Activated T-helper 1 cell treated with anti-CD3 and anti-CD28 coated beads, Interleukin-12 subunit alpha, Interleukin-12 subunit beta, Interleukin-2, Interleukin-4 antibody, amounts not matched to agents 30 ng/mL and 10 ng/mL and 1 ng/mL, durations not matched to agents 14 hours and 24 hours and 36 hours (primary cell): ENCODE measurements at regions not wholly inside any gene's neighbourhood (a gene's known extent, or its start where the extent isn't known, plus 50 kb on each side); places are given as distances from the start of the nearest gene placed in this dataset.
"Not testable (repeated sequence)": the region's sequence is repeated elsewhere in the genome, so short reads cannot be mapped to it uniquely, and the experiment has no call there.

Experiments used
- DNase-seq: peaks from one replicate; pipeline ENCODE4 v3.0.0; 2021; ENCODE audit warnings: low spot score
- H3K27ac Mint-ChIP-seq: one replicate; pipeline ENCODE4 v1.8.0; 2021; ENCODE audit warnings: mild to moderate bottlenecking, mixed read lengths
- H3K27me3 Mint-ChIP-seq: one replicate; pipeline ENCODE4 v1.8.0; 2022; ENCODE audit warnings: mild to moderate bottlenecking, moderate library complexity, mixed read lengths; ENCODE audit not compliant: insufficient read depth
- H3K36me3 Mint-ChIP-seq: one replicate; pipeline ENCODE4 v1.8.0; 2021; ENCODE audit warnings: low read depth, mixed read lengths
- H3K4me1 Mint-ChIP-seq: one replicate; pipeline ENCODE4 v1.8.0; 2021; ENCODE audit warnings: low read depth, mixed read lengths
- H3K4me3 Mint-ChIP-seq: one replicate; pipeline ENCODE4 v1.8.0; 2021; ENCODE audit warnings: mild to moderate bottlenecking, moderate library complexity, mixed read lengths
- H3K9me3 Mint-ChIP-seq: one replicate; pipeline ENCODE4 v1.8.0; 2021; ENCODE audit warnings: mixed read lengths
- intact Hi-C: fragments of 100-400 bp; cut with micrococcal nuclease; formaldehyde crosslinking; loops from one replicate; pipeline ENCODE4 v1.15.1; 2024

- Mint-ChIP-seq H3K27me3 (no peaks in the 10 kb centered on the region), H3K36me3 (no peaks in the 10 kb centered on the region)
- intact Hi-C loops: no loop called here
These were observed 1044.9 kb upstream of the FLRT2 start for GRCh38 chr14:84485036-84485435.

GRCh38 chr14:84490081-84490480 is 1039.9 kb upstream of the FLRT2 start:
- H3K4me1 Mint-ChIP-seq: no peaks in the 10 kb centered on the region
- intact Hi-C loops: no loop called here
- H3K9me3 Mint-ChIP-seq: peaks cover 5% of the 10 kb centered on the region
- H3K27ac Mint-ChIP-seq: no peak overlapping the region
- no peak overlapping the region for H3K4me3 Mint-ChIP-seq
- H3K27me3 Mint-ChIP-seq: no peaks in the 10 kb centered on the region
- DNase-seq: no peak
- no peaks in the 10 kb centered on the region for H3K36me3 Mint-ChIP-seq

More at GRCh38 chr14:84485036-84485435, 1044.9 kb upstream of the FLRT2 start:
- H3K4me1 Mint-ChIP-seq: no peaks in the 10 kb centered on the region
- H3K27ac Mint-ChIP-seq: no peak overlapping the region
- H3K9me3 Mint-ChIP-seq: peaks cover 15% of the 10 kb centered on the region
- no peak overlapping the region for H3K4me3 Mint-ChIP-seq
- no peak for DNase-seq

GRCh38 chr14:84492685-84493084 is 1037.3 kb upstream of the FLRT2 start:
- intact Hi-C loops: no loop called here

GRCh38 chr14:84493779-84494178 is 1036.2 kb upstream of the FLRT2 start:
- no peak overlapping the region for H3K27ac Mint-ChIP-seq
- no peaks in the 10 kb centered on the region for H3K27me3 Mint-ChIP-seq
- intact Hi-C loops: no loop called here

More at GRCh38 chr14:84492685-84493084, 1037.3 kb upstream of the FLRT2 start:
- Mint-ChIP-seq H3K27me3 (no peaks in the 10 kb centered on the region), H3K27ac (no peak overlapping the region), H3K36me3 (no peaks in the 10 kb centered on the region), H3K9me3 (peaks cover 9% of the 10 kb centered on the region), H3K4me3 (no peak overlapping the region), H3K4me1 (no peaks in the 10 kb centered on the region)
- DNase-seq: no peak

GRCh38 chr14:84496677-84497076 is 1033.3 kb upstream of the FLRT2 start:
- intact Hi-C loops: no loop called here
- Mint-ChIP-seq H3K9me3 (peaks cover 7% of the 10 kb centered on the region), H3K27me3 (no peaks in the 10 kb centered on the region), H3K36me3 (no peaks in the 10 kb centered on the region), H3K4me1 (no peaks in the 10 kb centered on the region), H3K27ac (no peak overlapping the region), H3K4me3 (no peak overlapping the region)
- DNase-seq: no peak

More at GRCh38 chr14:84493779-84494178, 1036.2 kb upstream of the FLRT2 start:
- no peaks in the 10 kb centered on the region for H3K4me1 Mint-ChIP-seq
- H3K4me3 Mint-ChIP-seq: no peak overlapping the region
- no peaks in the 10 kb centered on the region for H3K36me3 Mint-ChIP-seq
- no peak for DNase-seq
- H3K9me3 Mint-ChIP-seq: peaks cover 7% of the 10 kb centered on the region

- DNase-seq, H3K27me3 Mint-ChIP-seq, H3K4me1 Mint-ChIP-seq, intact Hi-C loops, H3K36me3 Mint-ChIP-seq, H3K4me3 Mint-ChIP-seq, H3K27ac Mint-ChIP-seq: not testable (repeated sequence)
- H3K9me3 Mint-ChIP-seq: peaks cover 26% of the 10 kb centered on the region
These were observed 1017.1 kb upstream of the FLRT2 start for GRCh38 chr14:84512823-84513222.

GRCh38 chr14:84519836-84520235 is 1010.1 kb upstream of the FLRT2 start:
- Mint-ChIP-seq H3K36me3 (no peaks in the 10 kb centered on the region), H3K27me3 (no peaks in the 10 kb centered on the region), H3K4me3 (no peak overlapping the region), H3K27ac (no peak overlapping the region), H3K9me3 (peaks cover 10% of the 10 kb centered on the region), H3K4me1 (no peaks in the 10 kb centered on the region)
- intact Hi-C loops: no loop called here
- DNase-seq: no peak

- H3K27me3 Mint-ChIP-seq: no peaks in the 10 kb centered on the region
- H3K4me3 Mint-ChIP-seq: no peak overlapping the region
- peaks cover 6% of the 10 kb centered on the region for H3K9me3 Mint-ChIP-seq
- intact Hi-C loops: no loop called here
- no peak overlapping the region for H3K27ac Mint-ChIP-seq
- H3K4me1 Mint-ChIP-seq: no peaks in the 10 kb centered on the region
- DNase-seq: no peak
- no peaks in the 10 kb centered on the region for H3K36me3 Mint-ChIP-seq
These were observed 1009.1 kb upstream of the FLRT2 start for GRCh38 chr14:84520711-84521338.

- Mint-ChIP-seq H3K27me3 (no peaks in the 10 kb centered on the region), H3K36me3 (no peaks in the 10 kb centered on the region), H3K4me1 (no peaks in the 10 kb centered on the region), H3K27ac (no peak overlapping the region), H3K9me3 (no peaks in the 10 kb centered on the region), H3K4me3 (no peak overlapping the region)
- no peak for DNase-seq
- intact Hi-C loops: no loop called here
These were observed 1006.2 kb upstream of the FLRT2 start for GRCh38 chr14:84523746-84524145.

GRCh38 chr14:84527706-84528105 is 1002.2 kb upstream of the FLRT2 start:
- H3K27me3 Mint-ChIP-seq: no peaks in the 10 kb centered on the region
- intact Hi-C loops: no loop called here
- H3K4me1 Mint-ChIP-seq: no peaks in the 10 kb centered on the region
- H3K9me3 Mint-ChIP-seq: peaks cover 3% of the 10 kb centered on the region
- H3K27ac Mint-ChIP-seq: no peak overlapping the region
- no peaks in the 10 kb centered on the region for H3K36me3 Mint-ChIP-seq
- H3K4me3 Mint-ChIP-seq: no peak overlapping the region
- no peak for DNase-seq

GRCh38 chr14:84532016-84532415 is 997.9 kb upstream of the FLRT2 start:
- Mint-ChIP-seq H3K27ac (no peak overlapping the region), H3K4me3 (no peak overlapping the region), H3K36me3 (no peaks in the 10 kb centered on the region), H3K4me1 (no peaks in the 10 kb centered on the region), H3K27me3 (no peaks in the 10 kb centered on the region), H3K9me3 (peaks cover 6% of the 10 kb centered on the region)
- intact Hi-C loops: no loop called here
- DNase-seq: no peak

GRCh38 chr14:84533181-84533725 is 996.7 kb upstream of the FLRT2 start:
- intact Hi-C loops: no loop called here
- H3K27ac Mint-ChIP-seq: no peak overlapping the region
- peaks cover 6% of the 10 kb centered on the region for H3K9me3 Mint-ChIP-seq
- no peaks in the 10 kb centered on the region for H3K27me3 Mint-ChIP-seq
- DNase-seq: no peak
- no peaks in the 10 kb centered on the region for H3K4me1 Mint-ChIP-seq
- H3K4me3 Mint-ChIP-seq: no peak overlapping the region
- H3K36me3 Mint-ChIP-seq: no peaks in the 10 kb centered on the region

- Mint-ChIP-seq H3K9me3 (peaks cover 6% of the 10 kb centered on the region), H3K4me1 (no peaks in the 10 kb centered on the region), H3K27ac (no peak overlapping the region), H3K4me3 (no peak overlapping the region), H3K27me3 (no peaks in the 10 kb centered on the region), H3K36me3 (no peaks in the 10 kb centered on the region)
- intact Hi-C loops: no loop called here
- no peak for DNase-seq
These were observed 996.2 kb upstream of the FLRT2 start for GRCh38 chr14:84533791-84534190.

GRCh38 chr14:84535484-84535883 is 994.5 kb upstream of the FLRT2 start:
- intact Hi-C loops: no loop called here
- Mint-ChIP-seq H3K4me3 (no peak overlapping the region), H3K36me3 (no peaks in the 10 kb centered on the region), H3K27me3 (no peaks in the 10 kb centered on the region), H3K27ac (no peak overlapping the region), H3K4me1 (no peaks in the 10 kb centered on the region), H3K9me3 (peaks cover 6% of the 10 kb centered on the region)
- DNase-seq: no peak
